HFF-Myc (cell line): ENCODE measurements at regions not wholly inside any gene's neighbourhood (a gene's known extent, or its start where the extent isn't known, plus 50 kb on each side); places are given as distances from the start of the nearest gene placed in this dataset.

Experiments
- DNase-seq: peaks from one replicate; pipeline ENCODE4 v3.0.0-alpha.2; 2011; ENCODE audit warnings: low read depth; ENCODE audit errors: extremely low read depth
- H3K4me3 ChIP-seq: replicated peaks from 2 replicates; pipeline ENCODE4 v1.5.1; 2011; ENCODE audit warnings: low read depth, mild to moderate bottlenecking, control low read depth, low read length
- CTCF ChIP-seq: IDR thresholded peaks from 2 replicates; pipeline ENCODE4 v1.5.1; 2012; ENCODE audit warnings: mild to moderate bottlenecking, low read depth, low read length, control low read depth; ENCODE audit errors: missing control alignments

- no peak for TF ChIP-seq CTCF
- DNase-seq, result no peak
- no peak overlapping the region for H3K4me3 ChIP-seq
These were observed 82.0 kb upstream of the JAK1 start for GRCh38 chr1:65048335-65048734.

GRCh38 chr1:65049941-65050713, 83.8 kb upstream of the JAK1 start:
- TF ChIP-seq CTCF, result no peak
- DNase-seq, result no peak
- H3K4me3 ChIP-seq, result no peak overlapping the region

GRCh38 chr1:65050735-65051134, 84.4 kb upstream of the JAK1 start:
- H3K4me3 ChIP-seq, result no peak overlapping the region
- no peak for DNase-seq

GRCh38 chr1:65054481-65054880, 88.1 kb upstream of the JAK1 start:
- no peak for DNase-seq

More at GRCh38 chr1:65050735-65051134, 84.4 kb upstream of the JAK1 start:
- TF ChIP-seq CTCF, result no peak

GRCh38 chr1:65055747-65056146, 89.4 kb upstream of the JAK1 start:
- no peak for TF ChIP-seq CTCF
- H3K4me3 ChIP-seq, result no peak overlapping the region
- DNase-seq, result no peak

More at GRCh38 chr1:65054481-65054880, 88.1 kb upstream of the JAK1 start:
- TF ChIP-seq CTCF, result no peak
- no peak overlapping the region for H3K4me3 ChIP-seq

GRCh38 chr1:65056234-65056633, 89.9 kb upstream of the JAK1 start:
- DNase-seq, result no peak
- TF ChIP-seq CTCF, result no peak
- H3K4me3 ChIP-seq, result no peak overlapping the region

GRCh38 chr1:65056866-65057265, 90.5 kb upstream of the JAK1 start:
- TF ChIP-seq CTCF, result no peak
- DNase-seq, result no peak
- no peak overlapping the region for H3K4me3 ChIP-seq
